Myocyte (in vitro differentiated cells): ENCODE measurements at regions not wholly inside any gene's neighbourhood (a gene's known extent, or its start where the extent isn't known, plus 50 kb on each side); places are given as distances from the start of the nearest gene placed in this dataset.

Experiments
- DNase-seq: peaks from one replicate; pipeline ENCODE4 v3.0.0-alpha.2; 2012; ENCODE audit warnings: low read depth

- no peak for DNase-seq
These were observed 200.9 kb upstream of the FSTL5 start for GRCh38 chr4:162364651-162365050.

- no peak for DNase-seq
These were observed 196.8 kb upstream of the FSTL5 start for GRCh38 chr4:162360369-162361149.

GRCh38 chr4:162356181-162356580 is 192.4 kb upstream of the FSTL5 start:
- no peak for DNase-seq

GRCh38 chr4:162352580-162353107 is 188.8 kb upstream of the FSTL5 start:
- no peak for DNase-seq

- DNase-seq, result no peak
These were observed 186.5 kb upstream of the FSTL5 start for GRCh38 chr4:162350331-162350730.

GRCh38 chr4:162349395-162349794 is 185.6 kb upstream of the FSTL5 start:
- no peak for DNase-seq

GRCh38 chr4:162347842-162348213 is 184.0 kb upstream of the FSTL5 start:
- DNase-seq, result no peak

- no peak for DNase-seq
These were observed 183.5 kb upstream of the FSTL5 start for GRCh38 chr4:162347156-162347841.

GRCh38 chr4:162343967-162344366 is 180.2 kb upstream of the FSTL5 start:
- DNase-seq, result no peak

GRCh38 chr4:162341533-162341932 is 177.7 kb upstream of the FSTL5 start:
- DNase-seq, result no peak

GRCh38 chr4:162323919-162324318 is 160.1 kb upstream of the FSTL5 start:
- no peak for DNase-seq

- DNase-seq, result no peak
These were observed 158.3 kb upstream of the FSTL5 start for GRCh38 chr4:162322054-162322453.

- DNase-seq, result no peak
These were observed 122.0 kb upstream of the FSTL5 start for GRCh38 chr4:162285753-162286152.

- no peak for DNase-seq
These were observed 118.9 kb upstream of the FSTL5 start for GRCh38 chr4:162282684-162283083.

GRCh38 chr4:162274354-162274753 is 110.6 kb upstream of the FSTL5 start:
- DNase-seq, result no peak

- DNase-seq, result no peak
These were observed 108.4 kb upstream of the FSTL5 start for GRCh38 chr4:162272215-162272614.

GRCh38 chr4:162268911-162269310 is 105.1 kb upstream of the FSTL5 start:
- no peak for DNase-seq

- DNase-seq, result no peak
These were observed 102.0 kb upstream of the FSTL5 start for GRCh38 chr4:162265802-162266201.

GRCh38 chr4:162245051-162245450 is 81.3 kb upstream of the FSTL5 start:
- DNase-seq, result peak; percentile 1

- no peak for DNase-seq
These were observed 78.1 kb upstream of the FSTL5 start for GRCh38 chr4:162241857-162242256.

GRCh38 chr4:162239992-162240769 is 76.4 kb upstream of the FSTL5 start:
- no peak for DNase-seq

- no peak for DNase-seq
These were observed 73.9 kb upstream of the FSTL5 start for GRCh38 chr4:162237676-162238075.
